HEK293 (cell line): ENCODE measurements at regions not wholly inside any gene's neighbourhood (a gene's known extent, or its start where the extent isn't known, plus 50 kb on each side); places are given as distances from the start of the nearest gene placed in this dataset.

Source experiments
- CTCF ChIA-PET: fragments of 350-600 bp; formaldehyde crosslinking; extraction: SDS; loops from one replicate; lab custom pipeline; 2021; ENCODE audit warnings: antibody characterized with exemption; lab: Yijun Ruan, JAX
- POLR2A ChIA-PET: fragments of 300-600 bp; formaldehyde crosslinking; extraction: SDS; loops from one replicate; lab custom pipeline; 2020; ENCODE audit warnings: antibody characterized with exemption, inconsistent platforms; lab: Yijun Ruan, JAX
- H3K27ac ChIP-seq: fragments of 200-500 bp; sonication (Bioruptor generic); 2 replicates; pipeline ENCODE4 v1.5.1; 2014; ENCODE audit warnings: low read depth, low read length, control low read depth, inconsistent platforms; ENCODE audit errors: extremely low read depth
- H3K36me3 ChIP-seq, 2 experiments: fragments of 200-500 bp in 1 of 2; sonication (Bioruptor generic) in 1 of 2; 1 replicate in 1 of 2; 2 replicates in 1 of 2; pipeline ENCODE4 v1.5.1; 2014 to 2017; ENCODE audit warnings: inconsistent platforms in 2 of 2, low read length in 2 of 2; ENCODE audit not compliant: control insufficient read depth in 2 of 2, insufficient read depth in 1 of 2
- H3K4me1 ChIP-seq: fragments of 200-500 bp; sonication (Bioruptor generic); 2 replicates; pipeline ENCODE4 v1.5.1; 2014; ENCODE audit warnings: mild to moderate bottlenecking, low read length, inconsistent platforms; ENCODE audit not compliant: control insufficient read depth, insufficient read depth
- H3K4me3 ChIP-seq: 2 replicates; pipeline ENCODE4 v1.5.1; 2011; ENCODE audit warnings: low read depth, mild to moderate bottlenecking, control low read depth, low read length, moderate library complexity
- H3K9me3 ChIP-seq: fragments of 200-500 bp; sonication (Bioruptor generic); 2 replicates; pipeline ENCODE4 v1.5.1; 2014; ENCODE audit warnings: low read depth, low read length, inconsistent platforms; ENCODE audit not compliant: control insufficient read depth, insufficient read depth
- EGR2 ChIP-seq: fragments of 450-650 bp; formaldehyde crosslinking; IDR thresholded peaks from 2 replicates; pipeline ENCODE4 v1.5.1; 2016; ENCODE audit warnings: low read depth, missing biosample characterization, missing genetic modification characterization
- KLF7 ChIP-seq: fragments of 450-650 bp; formaldehyde crosslinking; IDR thresholded peaks from 2 replicates; pipeline ENCODE4 v1.5.1; 2016; ENCODE audit warnings: missing biosample characterization, missing genetic modification characterization, borderline replicate concordance
- MZF1 ChIP-seq: fragments of 450-650 bp; formaldehyde crosslinking; IDR thresholded peaks from 2 replicates; pipeline ENCODE4 v1.5.1; 2017; ENCODE audit warnings: missing biosample characterization, missing genetic modification characterization, borderline replicate concordance
- WT1 ChIP-seq: fragments of 450-650 bp; formaldehyde crosslinking; IDR thresholded peaks from 2 replicates; pipeline ENCODE4 v1.5.1; 2016; ENCODE audit warnings: missing biosample characterization, missing genetic modification characterization
- ZBTB20 ChIP-seq: fragments of 450-650 bp; formaldehyde crosslinking; IDR thresholded peaks from 2 replicates; pipeline ENCODE4 v1.5.1; 2016; ENCODE audit warnings: missing biosample characterization, missing genetic modification characterization
- ZFP37 ChIP-seq: fragments of 450-650 bp; formaldehyde crosslinking; IDR thresholded peaks from 2 replicates; pipeline ENCODE4 v1.5.1; 2016; ENCODE audit warnings: missing biosample characterization, missing genetic modification characterization
- ZNF248 ChIP-seq: fragments of 450-650 bp; formaldehyde crosslinking; IDR thresholded peaks from 2 replicates; pipeline ENCODE4 v1.5.1; 2017; ENCODE audit warnings: missing biosample characterization, missing genetic modification characterization
- ZNF302 ChIP-seq: fragments of 450-650 bp; formaldehyde crosslinking; IDR thresholded peaks from 2 replicates; pipeline ENCODE4 v1.5.1; 2016; ENCODE audit warnings: missing biosample characterization, missing genetic modification characterization, low read depth
- ZNF335 ChIP-seq: fragments of 450-650 bp; formaldehyde crosslinking; conservative IDR thresholded peaks from 2 replicates; pipeline ENCODE4 v1.5.1; 2016; ENCODE audit warnings: missing biosample characterization, missing genetic modification characterization
- ZNF354C ChIP-seq: fragments of 450-650 bp; formaldehyde crosslinking; IDR thresholded peaks from 2 replicates; pipeline ENCODE4 v1.5.1; 2016; ENCODE audit warnings: missing biosample characterization, missing genetic modification characterization, low read depth, borderline replicate concordance
- ZNF404 ChIP-seq: fragments of 450-650 bp; formaldehyde crosslinking; IDR thresholded peaks from 2 replicates; pipeline ENCODE4 v1.5.1; 2017; ENCODE audit warnings: missing biosample characterization, missing genetic modification characterization
- ZNF510 ChIP-seq: fragments of 450-650 bp; formaldehyde crosslinking; IDR thresholded peaks from 2 replicates; pipeline ENCODE4 v1.5.1; 2018; ENCODE audit warnings: mild to moderate bottlenecking, missing genetic modification characterization, missing biosample characterization; ENCODE audit not compliant: insufficient replicate concordance
- ZNF514 ChIP-seq: fragments of 450-650 bp; formaldehyde crosslinking; IDR thresholded peaks from 2 replicates; pipeline ENCODE4 v1.5.1; 2016; ENCODE audit warnings: missing biosample characterization, missing genetic modification characterization
- ZNF596 ChIP-seq: fragments of 450-650 bp; IDR thresholded peaks from 2 replicates; pipeline ENCODE4 v1.5.0; 2018; ENCODE audit warnings: missing biosample characterization, mild to moderate bottlenecking, missing genetic modification characterization, moderate library complexity
- ZNF629 ChIP-seq: fragments of 450-650 bp; formaldehyde crosslinking; IDR thresholded peaks from 2 replicates; pipeline ENCODE4 v1.5.1; 2017; ENCODE audit warnings: missing biosample characterization, missing genetic modification characterization
- ZNF670 ChIP-seq: fragments of 450-650 bp; formaldehyde crosslinking; IDR thresholded peaks from 2 replicates; pipeline ENCODE4 v1.5.1; 2016; ENCODE audit warnings: missing biosample characterization, missing genetic modification characterization, low read depth
- ZNF701 ChIP-seq: fragments of 450-650 bp; formaldehyde crosslinking; IDR thresholded peaks from 2 replicates; pipeline ENCODE4 v1.5.1; 2016; ENCODE audit warnings: missing biosample characterization, missing genetic modification characterization
- ZNF768 ChIP-seq: fragments of 450-650 bp; formaldehyde crosslinking; IDR thresholded peaks from 2 replicates; pipeline ENCODE4 v1.5.1; 2018; ENCODE audit warnings: missing biosample characterization, mild to moderate bottlenecking, missing genetic modification characterization
- ZNF837 ChIP-seq: fragments of 450-650 bp; formaldehyde crosslinking; IDR thresholded peaks from 2 replicates; pipeline ENCODE4 v1.5.1; 2016; ENCODE audit warnings: missing biosample characterization, missing genetic modification characterization
- ZSCAN16 ChIP-seq: fragments of 450-650 bp; formaldehyde crosslinking; IDR thresholded peaks from 2 replicates; pipeline ENCODE4 v1.5.1; 2016; ENCODE audit warnings: missing biosample characterization, missing genetic modification characterization
- ZSCAN23 ChIP-seq: fragments of 450-650 bp; formaldehyde crosslinking; IDR thresholded peaks from 2 replicates; pipeline ENCODE4 v1.5.1; 2016; ENCODE audit warnings: missing biosample characterization, missing genetic modification characterization
- TF ChIP-seq, protein P1 (sequence below): fragments of 450-650 bp; formaldehyde crosslinking; IDR thresholded peaks from 2 replicates; pipeline ENCODE4 v1.5.1; 2016; ENCODE audit warnings: missing biosample characterization, missing genetic modification characterization
- TF ChIP-seq, protein P2 (sequence below): fragments of 450-650 bp; formaldehyde crosslinking; IDR thresholded peaks from 2 replicates; pipeline ENCODE4 v1.5.1; 2017; ENCODE audit warnings: missing biosample characterization, missing genetic modification characterization
- TF ChIP-seq, protein P3 (sequence below): fragments of 450-650 bp; formaldehyde crosslinking; IDR thresholded peaks from 2 replicates; pipeline ENCODE4 v1.5.0; 2017; ENCODE audit warnings: missing biosample characterization, missing genetic modification characterization, borderline replicate concordance
- TF ChIP-seq, protein P4 (sequence below): fragments of 450-650 bp; formaldehyde crosslinking; IDR thresholded peaks from 2 replicates; pipeline ENCODE4 v1.5.1; 2016; ENCODE audit warnings: missing biosample characterization, missing genetic modification characterization

DNA sequence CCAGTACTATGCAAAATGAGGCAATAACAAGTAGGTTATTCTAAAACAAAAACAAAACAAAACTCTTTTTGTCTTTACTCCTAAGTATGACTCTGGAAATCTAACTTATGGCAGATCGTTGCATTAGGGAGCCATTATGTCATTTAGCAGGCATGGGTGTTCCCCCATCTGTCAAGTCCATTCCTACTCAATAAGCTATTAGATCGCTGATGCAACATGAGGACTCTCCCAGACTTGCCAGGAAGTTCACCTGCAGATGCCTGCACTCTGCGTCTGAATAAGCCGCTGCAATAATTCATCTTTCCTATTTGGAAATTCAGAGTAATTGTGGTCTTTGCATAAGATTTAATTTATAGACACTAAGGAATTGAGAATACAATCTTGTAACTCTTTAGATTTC lies 585.0 kb downstream of the KIF4B start:
- POLR2A ChIA-PET, result no interaction called here
- no peak overlapping the region for H3K4me3 ChIP-seq
- no peak overlapping the region for H3K27ac ChIP-seq
- no peaks in the 10 kb centered on the region for H3K4me1 ChIP-seq
- TF ChIP-seq ZNF768 (no peak), ZNF837 (tag by site-specific recombination) (no peak), ZNF248 (tag by site-specific recombination) (no peak), ZNF354C (tag by site-specific recombination) (no peak), KLF7 (tag by site-specific recombination) (no peak), ZFP37 (no peak), ZSCAN23 (tag by site-specific recombination) (no peak), ZSCAN16 (tag by site-specific recombination) (no peak), ZNF335 (tag by site-specific recombination) (no peak), ZNF514 (tag by site-specific recombination) (no peak)
- TF ChIP-seq, protein P1, sequence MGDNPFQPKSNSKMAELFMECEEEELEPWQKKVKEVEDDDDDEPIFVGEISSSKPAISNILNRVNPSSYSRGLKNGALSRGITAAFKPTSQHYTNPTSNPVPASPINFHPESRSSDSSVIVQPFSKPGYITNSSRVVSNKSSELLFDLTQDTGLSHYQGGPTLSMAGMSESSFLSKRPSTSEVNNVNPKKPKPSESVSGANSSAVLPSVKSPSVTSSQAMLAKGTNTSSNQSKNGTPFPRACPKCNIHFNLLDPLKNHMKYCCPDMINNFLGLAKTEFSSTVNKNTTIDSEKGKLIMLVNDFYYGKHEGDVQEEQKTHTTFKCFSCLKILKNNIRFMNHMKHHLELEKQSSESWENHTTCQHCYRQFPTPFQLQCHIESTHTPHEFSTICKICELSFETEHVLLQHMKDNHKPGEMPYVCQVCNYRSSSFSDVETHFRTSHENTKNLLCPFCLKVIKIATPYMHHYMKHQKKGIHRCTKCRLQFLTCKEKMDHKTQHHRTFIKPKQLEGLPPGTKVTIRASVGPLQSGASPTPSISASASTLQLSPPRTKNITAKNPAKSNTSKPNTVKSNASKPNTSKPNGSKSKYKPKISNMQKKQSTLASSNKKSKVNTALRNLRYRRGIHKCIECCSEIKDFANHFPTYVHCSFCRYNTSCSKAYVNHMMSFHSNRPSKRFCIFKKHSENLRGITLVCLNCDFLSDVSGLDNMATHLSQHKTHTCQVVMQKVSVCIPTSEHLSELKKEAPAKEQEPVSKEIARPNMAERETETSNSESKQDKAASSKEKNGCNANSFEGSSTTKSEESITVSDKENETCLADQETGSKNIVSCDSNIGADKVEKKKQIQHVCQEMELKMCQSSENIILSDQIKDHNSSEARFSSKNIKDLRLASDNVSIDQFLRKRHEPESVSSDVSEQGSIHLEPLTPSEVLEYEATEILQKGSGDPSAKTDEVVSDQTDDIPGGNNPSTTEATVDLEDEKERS (tag by site-specific recombination), result no peak
- TF ChIP-seq, protein P2, sequence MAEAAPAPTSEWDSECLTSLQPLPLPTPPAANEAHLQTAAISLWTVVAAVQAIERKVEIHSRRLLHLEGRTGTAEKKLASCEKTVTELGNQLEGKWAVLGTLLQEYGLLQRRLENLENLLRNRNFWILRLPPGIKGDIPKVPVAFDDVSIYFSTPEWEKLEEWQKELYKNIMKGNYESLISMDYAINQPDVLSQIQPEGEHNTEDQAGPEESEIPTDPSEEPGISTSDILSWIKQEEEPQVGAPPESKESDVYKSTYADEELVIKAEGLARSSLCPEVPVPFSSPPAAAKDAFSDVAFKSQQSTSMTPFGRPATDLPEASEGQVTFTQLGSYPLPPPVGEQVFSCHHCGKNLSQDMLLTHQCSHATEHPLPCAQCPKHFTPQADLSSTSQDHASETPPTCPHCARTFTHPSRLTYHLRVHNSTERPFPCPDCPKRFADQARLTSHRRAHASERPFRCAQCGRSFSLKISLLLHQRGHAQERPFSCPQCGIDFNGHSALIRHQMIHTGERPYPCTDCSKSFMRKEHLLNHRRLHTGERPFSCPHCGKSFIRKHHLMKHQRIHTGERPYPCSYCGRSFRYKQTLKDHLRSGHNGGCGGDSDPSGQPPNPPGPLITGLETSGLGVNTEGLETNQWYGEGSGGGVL (tag by site-specific recombination), result no peak
- TF ChIP-seq, protein P3, sequence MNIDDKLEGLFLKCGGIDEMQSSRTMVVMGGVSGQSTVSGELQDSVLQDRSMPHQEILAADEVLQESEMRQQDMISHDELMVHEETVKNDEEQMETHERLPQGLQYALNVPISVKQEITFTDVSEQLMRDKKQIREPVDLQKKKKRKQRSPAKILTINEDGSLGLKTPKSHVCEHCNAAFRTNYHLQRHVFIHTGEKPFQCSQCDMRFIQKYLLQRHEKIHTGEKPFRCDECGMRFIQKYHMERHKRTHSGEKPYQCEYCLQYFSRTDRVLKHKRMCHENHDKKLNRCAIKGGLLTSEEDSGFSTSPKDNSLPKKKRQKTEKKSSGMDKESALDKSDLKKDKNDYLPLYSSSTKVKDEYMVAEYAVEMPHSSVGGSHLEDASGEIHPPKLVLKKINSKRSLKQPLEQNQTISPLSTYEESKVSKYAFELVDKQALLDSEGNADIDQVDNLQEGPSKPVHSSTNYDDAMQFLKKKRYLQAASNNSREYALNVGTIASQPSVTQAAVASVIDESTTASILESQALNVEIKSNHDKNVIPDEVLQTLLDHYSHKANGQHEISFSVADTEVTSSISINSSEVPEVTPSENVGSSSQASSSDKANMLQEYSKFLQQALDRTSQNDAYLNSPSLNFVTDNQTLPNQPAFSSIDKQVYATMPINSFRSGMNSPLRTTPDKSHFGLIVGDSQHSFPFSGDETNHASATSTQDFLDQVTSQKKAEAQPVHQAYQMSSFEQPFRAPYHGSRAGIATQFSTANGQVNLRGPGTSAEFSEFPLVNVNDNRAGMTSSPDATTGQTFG (tag by site-specific recombination), result no peak
- TF ChIP-seq, all 188 proteins: peak for 0
- Histone ChIP-seq H3K36me3 (no peaks in the 10 kb centered on the region), H3K9me3 (no peaks in the 10 kb centered on the region)
- CTCF ChIA-PET, result no interaction called here

DNA sequence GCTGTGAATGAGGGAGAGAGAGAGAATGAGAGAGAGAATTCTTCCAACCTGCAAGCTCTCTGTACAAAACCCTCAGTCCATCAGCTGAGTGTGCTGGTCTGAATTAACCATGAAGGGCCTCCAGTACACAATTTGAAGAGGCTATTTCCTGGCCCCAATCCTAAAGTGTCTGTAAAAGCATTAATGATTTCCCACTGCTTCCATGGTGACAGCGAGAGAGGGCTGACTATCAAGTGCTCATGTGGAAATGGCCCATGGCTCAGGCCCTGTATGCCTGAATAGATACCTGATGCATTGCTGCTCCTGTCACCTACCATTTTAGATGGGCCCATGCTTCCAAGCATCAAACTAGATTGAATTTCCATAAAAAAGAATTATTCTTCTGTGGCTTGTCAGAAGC lies 592.4 kb downstream of the KIF4B start:
- ChIA-PET CTCF (no interaction called here), POLR2A (no interaction called here)
- Histone ChIP-seq H3K4me1 (no peaks in the 10 kb centered on the region), H3K27ac (no peak overlapping the region), H3K4me3 (no peak overlapping the region), H3K9me3 (no peaks in the 10 kb centered on the region), H3K36me3 (no peaks in the 10 kb centered on the region)
- TF ChIP-seq ZNF404 (tag by site-specific recombination) (no peak), MZF1 (tag by site-specific recombination) (no peak), ZNF248 (tag by site-specific recombination) (no peak), ZNF596 (tag by site-specific recombination) (no peak), ZNF670 (no peak), ZNF701 (tag by site-specific recombination) (no peak), ZNF629 (tag by site-specific recombination) (no peak), ZBTB20 (tag by site-specific recombination) (no peak), ZNF510 (tag by site-specific recombination) (no peak), EGR2 (no peak), WT1 (tag by site-specific recombination) (no peak), ZNF302 (no peak)
- TF ChIP-seq, protein P4, sequence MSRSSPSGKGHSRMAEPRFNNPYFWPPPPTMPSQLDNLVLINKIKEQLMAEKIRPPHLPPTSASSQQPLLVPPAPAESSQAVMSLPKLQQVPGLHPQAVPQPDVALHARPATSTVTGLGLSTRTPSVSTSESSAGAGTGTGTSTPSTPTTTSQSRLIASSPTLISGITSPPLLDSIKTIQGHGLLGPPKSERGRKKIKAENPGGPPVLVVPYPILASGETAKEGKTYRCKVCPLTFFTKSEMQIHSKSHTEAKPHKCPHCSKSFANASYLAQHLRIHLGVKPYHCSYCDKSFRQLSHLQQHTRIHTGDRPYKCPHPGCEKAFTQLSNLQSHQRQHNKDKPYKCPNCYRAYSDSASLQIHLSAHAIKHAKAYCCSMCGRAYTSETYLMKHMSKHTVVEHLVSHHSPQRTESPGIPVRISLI (tag by site-specific recombination), result no peak
